ENCODE measurements at regions not wholly inside any gene's neighbourhood (a gene's known extent, or its start where the extent isn't known, plus 50 kb on each side); places are given as distances from the start of the nearest gene placed in this dataset.

GRCh38 chr2:146850746-146851145 is 994.1 kb upstream of the ACVR2A start:
- no peak for DNase-seq (ENCODE audit: low read depth in 2 of 3, low spot score in 1 of 3)

- no peak for DNase-seq (ENCODE audit: low read depth in 2 of 3, low spot score in 1 of 3)
Measured at GRCh38 chr2:146847846-146848245, 997.0 kb upstream of the ACVR2A start.

- DNase-seq (ENCODE audit: low read depth in 2 of 3, low spot score in 1 of 3), result no peak
Measured at GRCh38 chr2:146844226-146844990, 1000.4 kb upstream of the ACVR2A start.

GRCh38 chr2:146837857-146838256 is 1007.0 kb upstream of the ACVR2A start:
- no peak for DNase-seq (ENCODE audit: low read depth in 2 of 3, low spot score in 1 of 3)

- DNase-seq (ENCODE audit: low read depth in 2 of 3, low spot score in 1 of 3), result no peak
Measured at GRCh38 chr2:146826388-146826787, 1018.4 kb upstream of the ACVR2A start.

- no peak for DNase-seq (ENCODE audit: low read depth in 2 of 3, low spot score in 1 of 3)
Measured at GRCh38 chr2:146821836-146822316, 1023.0 kb upstream of the ACVR2A start.

GRCh38 chr2:146820672-146821071 is 1024.2 kb upstream of the ACVR2A start:
- DNase-seq (ENCODE audit: low read depth in 2 of 3, low spot score in 1 of 3), result no peak

GRCh38 chr2:146818122-146818521 is 1026.7 kb upstream of the ACVR2A start:
- DNase-seq (ENCODE audit: low read depth in 2 of 3, low spot score in 1 of 3), result no peak

GRCh38 chr2:146817613-146818012 is 1027.2 kb upstream of the ACVR2A start:
- DNase-seq (ENCODE audit: low read depth in 2 of 3, low spot score in 1 of 3), result no peak

GRCh38 chr2:146814971-146815370 is 1029.9 kb upstream of the ACVR2A start:
- no peak for DNase-seq (ENCODE audit: low read depth in 2 of 3, low spot score in 1 of 3)

- no peak for DNase-seq (ENCODE audit: low read depth in 2 of 3, low spot score in 1 of 3)
Measured at GRCh38 chr2:146807568-146808168, 1037.2 kb upstream of the ACVR2A start.

GRCh38 chr2:146806364-146807005 is 1038.3 kb upstream of the ACVR2A start:
- DNase-seq (ENCODE audit: low read depth in 2 of 3, low spot score in 1 of 3), result no peak

GRCh38 chr2:146804288-146804687 is 1040.5 kb upstream of the ACVR2A start:
- no peak for DNase-seq (ENCODE audit: low read depth in 2 of 3, low spot score in 1 of 3)

GRCh38 chr2:146801886-146802285 is 1042.9 kb upstream of the ACVR2A start:
- DNase-seq (ENCODE audit: low read depth in 2 of 3, low spot score in 1 of 3), result no peak

GRCh38 chr2:146786396-146786795 is 1058.4 kb upstream of the ACVR2A start:
- DNase-seq (ENCODE audit: low read depth in 2 of 3, low spot score in 1 of 3), result no peak

- DNase-seq (ENCODE audit: low read depth in 2 of 3, low spot score in 1 of 3), result no peak
Measured at GRCh38 chr2:146785101-146785500, 1059.7 kb upstream of the ACVR2A start.

- no peak for DNase-seq (ENCODE audit: low read depth in 2 of 3, low spot score in 1 of 3)
Measured at GRCh38 chr2:146784602-146785001, 1060.2 kb upstream of the ACVR2A start.

GRCh38 chr2:146777181-146777580 is 1067.6 kb upstream of the ACVR2A start:
- DNase-seq (ENCODE audit: low read depth in 2 of 3, low spot score in 1 of 3), result no peak

GRCh38 chr2:146776596-146776995 is 1068.2 kb upstream of the ACVR2A start:
- DNase-seq (ENCODE audit: low read depth in 2 of 3, low spot score in 1 of 3), result no peak

GRCh38 chr2:146771531-146771930 is 1073.3 kb upstream of the ACVR2A start:
- DNase-seq (ENCODE audit: low read depth in 2 of 3, low spot score in 1 of 3), result no peak

GRCh38 chr2:146764301-146764700 is 1080.5 kb upstream of the ACVR2A start:
- DNase-seq (ENCODE audit: low read depth in 2 of 3, low spot score in 1 of 3), result no peak

GRCh38 chr2:146762786-146763185 is 1082.0 kb upstream of the ACVR2A start:
- no peak for DNase-seq (ENCODE audit: low read depth in 2 of 3, low spot score in 1 of 3)

Measured in stimulated activated CD4-positive, alpha-beta T cell treated with anti-CD3 and anti-CD28 coated beads, Interleukin-12 subunit alpha, Interleukin-12 subunit beta, amount 100 ng/mL, for 48 hours (primary cell).